Prostate gland (tissue), 2 donors: ENCODE measurements at regions not wholly inside any gene's neighbourhood (a gene's known extent, or its start where the extent isn't known, plus 50 kb on each side); places are given as distances from the start of the nearest gene placed in this dataset.

Source experiments
- DNase-seq: peaks from one replicate; pipeline ENCODE4 v3.0.0-alpha.2; 2019; ENCODE audit warnings: low spot score
- H3K27ac ChIP-seq, 2 donors: fragments of 200-600 bp; sonication (generic); 2 replicates each; pipeline ENCODE4 v1.5.1; 2017 to 2019
- H3K27me3 ChIP-seq: fragments of 200-600 bp; sonication (generic); replicated peaks from 2 replicates; pipeline ENCODE4 v1.5.1; 2019; ENCODE audit not compliant: insufficient read depth
- H3K36me3 ChIP-seq, 2 donors: fragments of 200-600 bp; sonication (generic); 1 replicate in 1 of 2; 2 replicates in 1 of 2; pipeline versions ENCODE4 v1.5.1 to v1.8.1; 2017 to 2019
- H3K4me1 ChIP-seq: fragments of 200-600 bp; sonication (generic); replicated peaks from 2 replicates; pipeline ENCODE4 v1.5.1; 2019
- H3K4me3 ChIP-seq, 2 donors: fragments of 200-600 bp; sonication (generic); 2 replicates each; pipeline ENCODE4 v1.5.1; 2017 to 2019
- H3K9me3 ChIP-seq: fragments of 200-600 bp; sonication (generic); 2 replicates; pipeline ENCODE4 v1.5.1; 2017
- POLR2A ChIP-seq: fragments of 450-650 bp; IDR thresholded peaks from one replicate; pipeline ENCODE4 v1.6.1; 2016; ENCODE audit warnings: antibody characterized with exemption, mild to moderate bottlenecking
- POLR2AphosphoS5 ChIP-seq: sonication (generic); formaldehyde crosslinking; IDR thresholded peaks from one replicate; pipeline ENCODE4 v1.6.1; 2017; ENCODE audit warnings: antibody characterized with exemption
- WGBS: methylation state at CpG from one replicate; pipeline ENCODE4 v1.1.5; 2018; 5-methylcytosine and 5-hydroxymethylcytosine counted together
- intact Hi-C: fragments of 100-400 bp; cut with DNase I; formaldehyde crosslinking; loops from one replicate; pipeline ENCODE4 v1.14.2; 2022
- TF ChIP-seq, protein P1 (sequence below), 4 experiments: fragments of 200-600 bp in 2 of 4; fragments of 450-650 bp in 2 of 4; sonication (generic) in 2 of 4; IDR thresholded peaks; 1 replicate in 3 of 4; 2 replicates in 1 of 4; pipeline ENCODE4 v1.5.1; 2016 to 2019; ENCODE audit warnings: antibody characterized with exemption in 4 of 4, mild to moderate bottlenecking in 2 of 4, moderate library complexity in 2 of 4

DNA sequence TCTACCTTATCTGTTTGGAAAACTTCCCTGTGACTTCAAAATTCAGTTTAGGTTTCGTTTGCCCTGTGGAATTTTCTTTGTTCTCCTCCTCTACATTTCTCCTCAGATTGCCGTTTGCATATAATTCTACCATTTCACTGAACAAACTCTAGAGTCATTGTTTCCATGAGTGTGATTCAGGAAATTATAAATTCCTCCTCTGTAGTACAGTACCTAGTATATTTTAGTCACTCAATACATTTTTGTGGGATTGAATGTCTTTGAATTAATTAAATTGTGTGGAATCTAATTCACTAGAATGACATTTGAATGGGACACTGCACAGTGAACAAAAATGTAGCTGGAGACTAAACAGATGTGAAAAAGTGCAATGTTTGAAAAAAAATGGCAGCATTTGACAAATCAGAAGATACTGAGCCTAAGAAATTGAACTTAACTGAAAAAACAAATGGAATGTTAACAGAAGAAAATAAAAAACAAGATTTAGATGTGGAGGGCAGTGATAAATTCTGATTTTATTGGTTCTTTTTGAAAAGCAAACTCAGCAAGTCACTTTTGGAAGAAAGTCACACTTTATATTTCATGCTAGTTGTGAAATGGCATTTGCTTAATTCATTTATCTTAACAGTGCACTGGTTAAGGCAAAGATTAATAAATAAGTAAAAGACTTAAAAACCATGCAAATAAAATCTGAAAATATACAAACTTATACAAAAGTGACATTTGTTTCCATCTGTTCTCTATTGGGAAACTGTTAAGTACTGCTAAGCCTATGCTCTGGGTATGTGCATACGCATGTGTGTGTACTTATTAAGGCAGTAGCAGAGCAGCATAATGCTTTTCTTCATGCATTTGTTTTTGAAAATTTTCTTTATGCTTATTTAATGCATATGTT, 512.3 kb downstream of the FAT4 start:
- intact Hi-C loops = no loop called here
- no peak for DNase-seq
- no peaks in the 10 kb centered on the region for H3K9me3 ChIP-seq
- WGBS = 41% methylated on average over 3 of the region's 3 CpGs
- no peaks in the 10 kb centered on the region for H3K36me3 ChIP-seq
- TF ChIP-seq, protein P1, sequence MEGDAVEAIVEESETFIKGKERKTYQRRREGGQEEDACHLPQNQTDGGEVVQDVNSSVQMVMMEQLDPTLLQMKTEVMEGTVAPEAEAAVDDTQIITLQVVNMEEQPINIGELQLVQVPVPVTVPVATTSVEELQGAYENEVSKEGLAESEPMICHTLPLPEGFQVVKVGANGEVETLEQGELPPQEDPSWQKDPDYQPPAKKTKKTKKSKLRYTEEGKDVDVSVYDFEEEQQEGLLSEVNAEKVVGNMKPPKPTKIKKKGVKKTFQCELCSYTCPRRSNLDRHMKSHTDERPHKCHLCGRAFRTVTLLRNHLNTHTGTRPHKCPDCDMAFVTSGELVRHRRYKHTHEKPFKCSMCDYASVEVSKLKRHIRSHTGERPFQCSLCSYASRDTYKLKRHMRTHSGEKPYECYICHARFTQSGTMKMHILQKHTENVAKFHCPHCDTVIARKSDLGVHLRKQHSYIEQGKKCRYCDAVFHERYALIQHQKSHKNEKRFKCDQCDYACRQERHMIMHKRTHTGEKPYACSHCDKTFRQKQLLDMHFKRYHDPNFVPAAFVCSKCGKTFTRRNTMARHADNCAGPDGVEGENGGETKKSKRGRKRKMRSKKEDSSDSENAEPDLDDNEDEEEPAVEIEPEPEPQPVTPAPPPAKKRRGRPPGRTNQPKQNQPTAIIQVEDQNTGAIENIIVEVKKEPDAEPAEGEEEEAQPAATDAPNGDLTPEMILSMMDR (IDR thresholded peaks at IDR 0.05) = no peak
- no peak for TF ChIP-seq POLR2A
- no peak for TF ChIP-seq POLR2AphosphoS5
- H3K4me1 ChIP-seq = no peaks in the 10 kb centered on the region
- no peak overlapping the region for H3K27ac ChIP-seq
- H3K27me3 ChIP-seq = no peaks in the 10 kb centered on the region
- H3K4me3 ChIP-seq = no peak overlapping the region

DNA sequence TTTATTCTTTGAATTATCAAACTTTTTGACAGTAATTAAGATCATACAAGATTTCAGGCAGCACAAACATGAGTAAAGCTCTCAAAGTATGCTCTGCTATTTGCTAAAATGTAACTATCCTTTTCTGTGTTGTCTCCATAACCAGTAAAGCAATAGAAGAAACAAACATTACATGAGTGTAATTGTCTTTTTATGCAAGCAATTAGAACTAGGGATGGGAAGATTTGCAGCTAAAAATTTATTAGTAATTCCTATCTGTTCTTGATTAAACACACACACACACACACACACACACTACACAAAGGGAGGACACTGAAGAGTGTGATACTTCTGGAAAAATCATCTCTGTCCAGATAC, 512.9 kb downstream of the FAT4 start:
- TF ChIP-seq POLR2A = no peak
- TF ChIP-seq POLR2AphosphoS5 = no peak
- TF ChIP-seq, protein P1 (IDR thresholded peaks at IDR 0.05) = no peak
- Histone ChIP-seq H3K9me3 (no peaks in the 10 kb centered on the region), H3K36me3 (no peaks in the 10 kb centered on the region), H3K4me3 (no peak overlapping the region), H3K4me1 (no peaks in the 10 kb centered on the region), H3K27me3 (no peaks in the 10 kb centered on the region), H3K27ac (no peak overlapping the region)
- intact Hi-C loops = no loop called here
- DNase-seq = no peak

DNA sequence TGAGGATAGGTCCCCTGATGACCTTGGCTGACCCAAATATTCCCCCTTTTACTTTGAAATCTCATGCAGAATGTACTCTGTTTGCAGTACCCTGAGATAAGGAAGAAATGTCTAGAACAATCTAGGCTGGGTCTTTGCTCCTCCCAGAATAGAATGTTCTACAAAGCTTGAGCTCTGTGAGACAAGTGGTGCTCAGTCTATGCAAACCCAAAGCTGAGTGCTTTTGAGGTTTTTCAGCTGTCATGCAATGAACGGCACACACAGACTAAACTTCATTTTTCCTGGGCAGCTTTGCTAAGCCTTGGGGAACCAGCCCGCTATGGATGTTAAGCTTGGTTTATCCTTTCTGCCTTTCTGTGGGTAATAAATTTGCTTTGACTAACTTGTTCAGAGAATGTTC, 513.6 kb downstream of the FAT4 start:
- intact Hi-C loops = no loop called here
- H3K9me3 ChIP-seq = no peaks in the 10 kb centered on the region
- TF ChIP-seq POLR2A (no peak), POLR2AphosphoS5 (no peak)
- TF ChIP-seq, protein P1 (IDR thresholded peaks at IDR 0.05) = no peak
- H3K27ac ChIP-seq = no peak overlapping the region
- no peak overlapping the region for H3K4me3 ChIP-seq
- H3K36me3 ChIP-seq = no peaks in the 10 kb centered on the region
- H3K4me1 ChIP-seq = no peaks in the 10 kb centered on the region
- WGBS = 56% methylated on average over 2 of the region's 2 CpGs
- no peaks in the 10 kb centered on the region for H3K27me3 ChIP-seq
- DNase-seq = no peak

DNA sequence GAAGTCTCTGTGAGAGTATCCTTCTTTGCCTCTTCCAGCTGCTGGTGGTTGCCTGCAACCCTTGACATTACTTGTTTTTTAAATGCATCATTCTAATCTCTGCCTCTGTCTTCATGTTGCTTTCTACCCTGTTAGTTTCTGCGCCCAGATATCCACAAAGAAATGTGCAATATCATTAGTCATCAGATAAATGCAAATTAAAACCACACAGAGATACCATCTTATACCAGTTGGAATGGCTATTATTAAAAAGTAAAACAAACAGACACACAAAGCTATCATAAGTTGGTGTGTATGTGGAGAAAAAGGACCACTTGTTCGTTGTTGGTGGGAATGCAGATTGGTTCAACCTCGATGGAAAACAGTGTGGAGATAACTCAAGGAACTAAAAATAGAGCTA, 517.4 kb downstream of the FAT4 start:
- TF ChIP-seq POLR2A = no peak
- TF ChIP-seq, protein P1 (IDR thresholded peaks at IDR 0.05) = no peak
- no peak for TF ChIP-seq POLR2AphosphoS5

DNA sequence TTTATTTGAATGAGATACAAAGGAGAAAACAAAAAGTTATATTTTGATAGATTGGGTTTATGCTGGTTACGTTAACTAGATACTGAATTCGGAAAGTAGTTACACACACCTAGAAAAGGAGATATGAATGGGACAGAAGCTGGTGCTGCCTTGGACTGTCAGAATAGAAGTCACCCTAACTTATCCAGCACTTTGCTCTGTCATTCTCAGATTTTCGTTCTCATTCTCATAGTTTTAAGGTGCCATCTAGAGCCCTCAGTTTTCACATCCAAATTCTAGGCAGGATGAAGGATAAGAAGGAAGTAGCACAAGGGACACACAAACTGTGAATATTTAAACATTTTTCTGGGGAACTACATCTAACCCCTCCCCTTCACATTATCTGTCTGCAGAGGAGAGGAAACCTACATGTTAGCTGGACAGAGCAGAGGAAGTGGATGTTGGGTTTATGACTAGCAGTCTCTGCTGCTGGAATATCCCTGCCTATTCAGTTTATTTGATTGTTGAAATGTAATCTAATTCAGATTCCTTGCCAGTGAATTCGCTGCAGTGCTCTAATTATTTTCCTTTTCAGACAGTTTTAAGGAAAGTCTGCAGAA, 521.9 kb downstream of the FAT4 start:
- WGBS = 58% methylated on average over 4 of the region's 4 CpGs
- intact Hi-C loops = no loop called here
- DNase-seq = no peak
- Histone ChIP-seq H3K36me3 (no peaks in the 10 kb centered on the region), H3K9me3 (no peaks in the 10 kb centered on the region), H3K27me3 (no peaks in the 10 kb centered on the region), H3K4me1 (no peaks in the 10 kb centered on the region), H3K27ac (no peak overlapping the region), H3K4me3 (no peak overlapping the region)
- TF ChIP-seq, protein P1 (IDR thresholded peaks at IDR 0.05) = no peak
- no peak for TF ChIP-seq POLR2AphosphoS5
- TF ChIP-seq POLR2A = no peak

More for the DNA sequence above, 517.4 kb downstream of the FAT4 start:
- H3K27ac ChIP-seq = no peak overlapping the region
- no peaks in the 10 kb centered on the region for H3K9me3 ChIP-seq
- intact Hi-C loops = no loop called here
- no peaks in the 10 kb centered on the region for H3K27me3 ChIP-seq
- no peaks in the 10 kb centered on the region for H3K36me3 ChIP-seq
- WGBS = 75% methylated on average over 3 of the region's 3 CpGs
- H3K4me1 ChIP-seq = no peaks in the 10 kb centered on the region
- no peak overlapping the region for H3K4me3 ChIP-seq
- no peak for DNase-seq
